MM.1S (cell line): ENCODE measurements at regions not wholly inside any gene's neighbourhood (a gene's known extent, or its start where the extent isn't known, plus 50 kb on each side); places are given as distances from the start of the nearest gene placed in this dataset.

Source experiments
- DNase-seq: peaks from one replicate; pipeline ENCODE4 v3.0.0-alpha.2; 2015
- H2AFZ ChIP-seq: fragments of 300-600 bp; sonication (generic); 2 replicates; pipeline ENCODE4 v1.6.0; 2016; ENCODE audit warnings: antibody characterized with exemption, low read length
- H3F3A ChIP-seq: fragments of 300-600 bp; sonication (generic); 2 replicates; pipeline ENCODE4 v1.6.1; 2016; ENCODE audit warnings: mild to moderate bottlenecking, antibody characterized with exemption, low read length, moderate library complexity, mixed read lengths; ENCODE audit not compliant: insufficient read depth
- H3K27ac ChIP-seq: fragments of 300-600 bp; sonication (generic); 2 replicates; pipeline ENCODE4 v1.5.1; 2016; ENCODE audit warnings: mild to moderate bottlenecking, low read length
- H3K27me3 ChIP-seq: fragments of 300-600 bp; sonication (generic); replicated peaks from 2 replicates; pipeline ENCODE4 v1.6.0; 2016; ENCODE audit warnings: low read length; ENCODE audit not compliant: insufficient read depth
- H3K36me3 ChIP-seq: fragments of 300-600 bp; sonication (generic); replicated peaks from 2 replicates; pipeline ENCODE4 v1.6.1; 2016; ENCODE audit warnings: mild to moderate bottlenecking, low read length, mixed read lengths; ENCODE audit not compliant: insufficient read depth
- H3K4me1 ChIP-seq: fragments of 300-600 bp; sonication (generic); 2 replicates; pipeline ENCODE4 v1.6.1; 2016; ENCODE audit warnings: low read length, mixed read lengths
- H3K4me2 ChIP-seq: fragments of 300-600 bp; sonication (generic); 2 replicates; pipeline ENCODE4 v1.6.0; 2016; ENCODE audit warnings: low read depth, low read length
- H3K4me3 ChIP-seq: fragments of 300-600 bp; sonication (generic); 2 replicates; pipeline ENCODE4 v1.5.1; 2016; ENCODE audit warnings: low read length, mixed read lengths
- H3K79me2 ChIP-seq: fragments of 300-600 bp; sonication (generic); 2 replicates; pipeline ENCODE4 v1.6.1; 2016; ENCODE audit warnings: mixed run types, low read length, mixed read lengths
- H3K9ac ChIP-seq: fragments of 300-600 bp; sonication (generic); 2 replicates; pipeline ENCODE4 v1.6.1; 2016; ENCODE audit warnings: low read length, mixed read lengths
- H3K9me2 ChIP-seq: fragments of 300-600 bp; sonication (generic); replicated peaks from 2 replicates; pipeline ENCODE4 v1.6.1; 2016; ENCODE audit warnings: mild to moderate bottlenecking, low read length, mixed read lengths; ENCODE audit not compliant: insufficient read depth
- H3K9me3 ChIP-seq: fragments of 300-600 bp; sonication (generic); replicated peaks from 2 replicates; pipeline ENCODE4 v1.6.1; 2016; ENCODE audit warnings: mild to moderate bottlenecking, low read length, mixed read lengths; ENCODE audit not compliant: insufficient read depth
- H4K20me1 ChIP-seq: fragments of 300-600 bp; sonication (generic); 2 replicates; pipeline ENCODE4 v1.6.1; 2016; ENCODE audit warnings: mild to moderate bottlenecking, low read length, moderate library complexity, mixed read lengths; ENCODE audit not compliant: insufficient read depth
- CTCF ChIP-seq: fragments of 300-600 bp; sonication (generic); IDR thresholded peaks from 2 replicates; pipeline ENCODE4 v1.5.1; 2016; ENCODE audit warnings: antibody characterized with exemption, low read length, mixed read lengths
- EZH2 ChIP-seq: fragments of 300-600 bp; sonication (generic); optimal IDR thresholded peaks from 2 replicates; pipeline ENCODE3; 2017; ENCODE audit warnings: low read depth, mild to moderate bottlenecking, antibody characterized with exemption, low read length, mixed read lengths
- EZH2phosphoT487 ChIP-seq: fragments of 300-600 bp; sonication (generic); IDR thresholded peaks from 2 replicates; pipeline ENCODE4 v1.6.1; 2018; ENCODE audit warnings: antibody characterized with exemption, low read length

- Histone ChIP-seq H3K9me3 (no peaks in the 10 kb centered on the region), H3K4me3 (no peak overlapping the region), H3K4me2 (no peak overlapping the region), H3K27me3 (no peaks in the 10 kb centered on the region), H3K4me1 (no peaks in the 10 kb centered on the region), H3K27ac (no peak overlapping the region), H3K79me2 (no peaks in the 10 kb centered on the region), H3K9ac (no peak overlapping the region), H3K36me3 (no peaks in the 10 kb centered on the region), H3F3A (no peaks in the 10 kb centered on the region), H4K20me1 (no peaks in the 10 kb centered on the region), H3K9me2 (no peaks in the 10 kb centered on the region), H2AFZ (no peak overlapping the region)
- no peak for DNase-seq
- TF ChIP-seq EZH2phosphoT487 (no peak), CTCF (no peak), EZH2 (no peak)
These were observed 548.8 kb downstream of the EFNA5 start for GRCh38 chr5:107121793-107122519.

- no peak for TF ChIP-seq CTCF
- no peak for TF ChIP-seq EZH2
- Histone ChIP-seq H2AFZ (no peak overlapping the region), H3K4me2 (no peak overlapping the region), H3K79me2 (no peaks in the 10 kb centered on the region), H3K9ac (no peak overlapping the region), H4K20me1 (no peaks in the 10 kb centered on the region), H3K9me2 (no peaks in the 10 kb centered on the region), H3K4me1 (no peaks in the 10 kb centered on the region), H3K36me3 (no peaks in the 10 kb centered on the region), H3K27me3 (no peaks in the 10 kb centered on the region), H3K4me3 (no peak overlapping the region), H3K27ac (no peak overlapping the region), H3F3A (no peaks in the 10 kb centered on the region), H3K9me3 (no peaks in the 10 kb centered on the region)
- no peak for DNase-seq
These were observed 551.1 kb downstream of the EFNA5 start for GRCh38 chr5:107119656-107120055.

- Histone ChIP-seq H3K9me2 (no peaks in the 10 kb centered on the region), H3K79me2 (no peaks in the 10 kb centered on the region), H3K4me3 (no peak overlapping the region), H3K4me2 (no peak overlapping the region), H3K27me3 (no peaks in the 10 kb centered on the region), H3K27ac (no peak overlapping the region), H3K9ac (no peak overlapping the region), H2AFZ (no peak overlapping the region), H3K9me3 (no peaks in the 10 kb centered on the region), H3K36me3 (no peaks in the 10 kb centered on the region), H3K4me1 (no peaks in the 10 kb centered on the region), H3F3A (no peaks in the 10 kb centered on the region), H4K20me1 (no peaks in the 10 kb centered on the region)
- TF ChIP-seq EZH2phosphoT487 (no peak), CTCF (no peak), EZH2 (no peak)
- no peak for DNase-seq
These were observed 552.3 kb downstream of the EFNA5 start for GRCh38 chr5:107118184-107119019.
